Activated CD4-positive, alpha-beta T cell treated with anti-CD3 and anti-CD28 coated beads, Interleukin-2, Interleukin-4, amounts not matched to agents 100 ng/mL and 50 ng/mL, durations not matched to agents 16 hours and 8 hours (primary cell): ENCODE measurements at regions not wholly inside any gene's neighbourhood (a gene's known extent, or its start where the extent isn't known, plus 50 kb on each side); places are given as distances from the start of the nearest gene placed in this dataset.

Source experiments
- DNase-seq: peaks from one replicate; pipeline ENCODE4 v3.0.0-alpha.2; 2020; ENCODE audit warnings: low spot score

DNA sequence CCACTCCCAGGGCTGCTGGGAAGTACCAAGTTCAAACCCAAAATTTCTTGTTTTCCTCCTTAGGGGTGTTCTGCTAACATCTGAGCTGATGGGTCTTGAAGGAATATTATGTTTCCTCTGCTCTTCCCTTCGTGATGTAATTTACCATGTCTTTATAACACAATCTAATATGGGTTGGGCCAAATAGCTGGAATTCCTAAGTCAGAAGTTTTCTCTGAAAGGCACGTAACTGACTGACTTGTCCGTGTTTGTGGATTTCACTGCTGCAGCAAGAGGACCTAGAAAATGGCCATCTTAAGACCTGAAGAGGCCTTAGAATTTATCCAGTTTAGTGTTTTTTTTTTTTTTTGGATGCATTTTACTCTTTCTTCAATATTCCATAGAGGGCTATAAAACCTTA, 256.7 kb downstream of the DCDC2C start:
- no peak for DNase-seq

DNA sequence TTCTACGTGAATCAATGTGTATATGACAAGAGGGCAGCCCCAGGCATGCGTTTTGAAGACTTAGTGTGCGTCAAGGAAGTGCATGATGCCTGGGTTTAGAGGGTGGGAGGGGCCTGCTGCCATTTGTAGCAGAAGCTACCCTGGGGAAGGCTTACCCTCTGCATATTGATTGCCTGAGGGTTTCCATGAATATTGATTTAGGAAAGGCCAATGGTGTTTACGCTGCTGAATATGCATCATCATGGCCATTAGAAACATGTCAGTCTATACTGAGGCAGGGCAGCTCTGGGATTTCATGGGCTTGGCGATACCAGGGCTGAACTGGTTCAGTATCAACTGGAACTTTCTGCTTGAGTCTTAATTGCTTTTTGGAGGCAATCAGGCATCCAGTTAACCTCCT, 259.3 kb downstream of the DCDC2C start:
- DNase-seq: no peak

DNA sequence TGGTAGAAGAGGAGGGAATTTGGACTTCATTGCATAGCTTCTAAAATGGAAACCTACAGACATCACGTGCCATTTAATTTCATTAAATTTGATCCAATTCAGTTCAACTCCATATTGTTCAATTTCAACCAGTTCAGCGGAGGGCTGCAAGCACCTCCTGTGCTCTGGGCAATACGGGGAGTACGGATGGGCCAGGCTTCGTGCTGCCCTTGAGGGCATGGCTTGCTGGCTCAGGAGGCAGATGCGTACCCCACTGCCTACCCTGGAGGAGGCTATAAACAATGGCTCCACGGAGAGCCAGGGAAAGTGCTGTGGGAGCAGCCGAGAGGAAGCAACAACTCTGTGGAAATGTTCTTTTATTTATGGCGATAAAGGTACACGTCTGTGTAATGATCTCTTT, 261.8 kb downstream of the DCDC2C start:
- DNase-seq: no peak

DNA sequence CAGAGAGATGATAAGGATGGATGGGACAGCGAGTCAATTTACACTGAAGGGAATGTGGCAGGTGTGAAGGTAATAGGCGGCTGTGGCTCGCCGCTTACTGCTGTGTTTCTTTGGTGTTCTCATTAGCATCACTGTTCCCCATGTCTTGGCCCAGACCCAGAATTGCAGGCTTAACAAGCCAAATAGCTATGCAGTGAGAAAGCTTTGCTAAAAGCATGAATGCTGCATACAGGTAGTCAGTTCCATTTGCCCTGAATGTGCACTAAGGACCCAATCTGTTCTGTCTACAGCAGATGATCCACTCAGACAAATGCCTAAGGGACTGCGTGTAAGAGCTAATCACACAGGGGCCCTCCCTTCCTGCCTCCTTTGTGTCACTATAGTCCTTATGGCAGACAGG, 262.6 kb downstream of the DCDC2C start:
- no peak for DNase-seq

DNA sequence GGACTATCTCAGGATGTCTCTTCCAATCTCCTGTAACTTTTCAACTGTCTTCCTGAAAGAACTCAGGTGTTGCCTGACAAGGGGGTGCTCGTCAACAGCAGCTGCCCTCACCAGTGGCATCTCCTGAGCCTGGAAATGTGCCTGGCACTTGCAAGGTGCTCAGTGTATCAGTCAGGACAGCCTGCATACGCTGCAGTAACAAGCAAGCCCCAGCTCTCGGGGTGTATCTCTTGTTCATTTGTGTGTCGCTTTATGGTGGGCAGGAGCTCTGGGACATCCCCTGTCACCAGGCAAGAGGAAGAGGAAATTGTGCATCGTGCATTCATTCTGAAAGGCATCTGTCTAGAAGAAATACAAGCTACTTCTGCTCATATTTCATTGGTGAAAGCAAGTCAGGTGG, 263.1 kb downstream of the DCDC2C start:
- DNase-seq: no peak

DNA sequence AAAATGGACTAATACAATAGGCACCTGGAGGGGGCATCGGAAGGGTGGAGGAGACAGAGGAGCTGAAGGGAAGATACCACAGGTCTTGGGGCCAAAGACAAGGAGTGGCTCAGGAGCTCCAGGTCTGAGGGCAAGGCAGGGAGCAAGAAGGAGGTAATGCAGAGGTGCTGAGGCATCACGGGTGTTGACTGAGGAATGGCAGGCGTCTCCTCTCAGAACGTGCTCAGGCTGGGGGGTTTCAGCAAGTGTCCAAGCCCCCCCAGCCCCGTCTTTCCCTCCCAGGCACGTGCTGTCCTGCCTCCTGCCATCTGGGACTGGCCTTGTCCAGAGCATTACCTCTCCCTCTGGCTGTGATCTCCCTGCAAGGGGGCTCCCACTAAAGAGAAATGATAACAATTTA, 265.4 kb downstream of the DCDC2C start:
- DNase-seq: no peak

DNA sequence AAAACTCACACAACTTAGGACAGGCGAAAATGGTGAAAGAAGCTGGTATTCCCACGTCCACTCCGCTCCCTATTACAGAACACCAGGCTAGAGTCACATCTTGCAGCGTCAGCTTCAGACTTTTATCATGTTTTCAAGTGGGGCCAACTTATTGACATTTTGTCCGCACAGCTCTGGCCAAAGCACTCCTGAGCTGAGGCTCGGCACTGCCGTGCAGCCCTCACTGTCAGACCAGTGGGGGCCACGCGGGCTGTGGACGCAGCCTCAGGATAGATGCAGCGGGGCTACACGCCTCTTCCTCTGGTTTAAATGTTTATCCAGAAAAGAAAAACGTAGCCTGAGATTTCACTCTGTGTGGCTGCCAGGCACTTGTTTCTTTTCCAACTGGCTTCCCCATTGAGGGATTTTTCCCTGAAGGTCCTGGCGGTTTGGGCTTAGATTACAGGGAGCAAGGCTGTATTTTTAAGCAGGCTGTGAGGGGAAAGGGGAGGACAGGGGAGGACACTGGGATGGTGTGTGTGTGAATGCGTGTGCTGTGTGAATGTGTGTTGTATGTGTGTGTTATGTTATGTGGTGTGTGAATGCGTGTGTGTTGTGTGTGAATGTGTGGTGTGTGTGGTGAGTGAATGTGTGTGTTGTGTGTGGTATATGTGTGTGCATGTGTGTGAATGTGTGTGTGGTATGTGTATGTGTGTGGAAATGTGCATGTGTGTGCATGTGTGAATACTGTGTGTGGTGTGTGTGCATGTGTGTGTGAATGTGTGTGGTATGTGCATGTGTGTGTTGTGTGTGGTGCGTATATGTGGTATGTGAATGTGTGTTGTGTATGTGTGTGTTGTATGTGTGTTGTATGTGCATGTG, 267.6 kb downstream of the DCDC2C start:
- no peak for DNase-seq

DNA sequence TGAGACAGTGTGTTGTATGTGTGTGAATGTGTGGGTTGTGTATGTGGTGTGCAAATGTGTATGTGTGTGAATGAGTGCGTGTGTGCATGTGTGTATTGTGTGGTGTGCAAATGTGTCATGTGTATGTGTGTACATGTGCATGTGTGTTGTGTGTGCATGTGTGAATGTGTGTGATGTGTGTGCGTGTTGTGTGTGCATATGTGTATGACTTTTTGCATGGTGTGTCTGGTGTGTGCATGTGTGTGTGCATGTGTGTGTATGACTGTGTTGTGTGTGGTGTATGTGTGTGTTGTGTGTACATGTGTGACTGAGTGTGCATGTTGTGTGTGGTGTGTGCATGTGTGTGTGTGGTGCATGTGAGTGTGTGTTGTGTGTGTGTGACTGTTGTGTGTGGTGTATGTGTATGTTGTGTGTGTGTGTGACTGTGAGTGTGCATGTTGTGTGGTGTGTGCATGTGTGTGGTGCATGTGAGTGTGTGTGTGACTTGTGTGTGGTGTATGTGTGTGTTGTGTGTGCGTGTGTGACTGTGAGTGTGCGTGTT, 268.3 kb downstream of the DCDC2C start:
- DNase-seq: no peak

DNA sequence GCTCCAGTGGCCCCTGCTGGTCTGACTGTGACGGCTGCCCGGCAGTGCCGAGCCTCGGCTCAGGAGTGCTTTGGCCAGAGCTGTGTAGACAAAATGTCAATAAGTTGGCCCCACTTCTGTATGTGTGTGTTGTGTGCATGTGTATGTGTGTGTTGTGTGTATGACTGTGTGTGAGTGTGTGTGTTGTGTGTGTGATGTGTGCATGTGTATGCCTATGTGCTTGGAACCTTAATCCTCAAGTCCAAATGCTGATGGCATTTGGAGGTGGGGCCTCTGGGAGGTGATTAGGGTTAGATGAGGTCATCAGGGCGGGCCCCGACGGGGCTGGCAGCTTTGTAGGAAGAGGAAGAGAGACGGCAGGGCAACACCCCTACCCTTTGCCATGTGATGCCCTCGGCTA, 269.0 kb downstream of the DCDC2C start:
- DNase-seq: no peak

DNA sequence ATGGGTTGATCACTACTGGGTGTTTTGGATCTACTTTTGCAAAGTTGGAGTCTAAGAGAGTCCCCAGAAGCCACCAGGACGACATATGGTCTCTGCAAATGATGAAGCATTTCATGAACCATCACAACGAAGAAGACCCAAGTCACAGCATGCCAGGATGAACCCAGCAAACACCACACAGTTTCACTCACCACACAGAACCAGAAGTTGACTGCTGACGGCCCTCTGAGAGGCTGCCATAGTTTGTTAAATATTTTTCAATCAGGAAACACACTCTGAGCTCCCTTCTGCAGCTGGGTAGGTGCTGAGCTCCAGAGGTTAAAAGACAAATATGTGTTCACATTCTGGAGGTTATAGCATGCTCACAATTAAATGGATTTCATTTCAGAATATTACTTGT, 271.4 kb downstream of the DCDC2C start:
- DNase-seq: no peak

DNA sequence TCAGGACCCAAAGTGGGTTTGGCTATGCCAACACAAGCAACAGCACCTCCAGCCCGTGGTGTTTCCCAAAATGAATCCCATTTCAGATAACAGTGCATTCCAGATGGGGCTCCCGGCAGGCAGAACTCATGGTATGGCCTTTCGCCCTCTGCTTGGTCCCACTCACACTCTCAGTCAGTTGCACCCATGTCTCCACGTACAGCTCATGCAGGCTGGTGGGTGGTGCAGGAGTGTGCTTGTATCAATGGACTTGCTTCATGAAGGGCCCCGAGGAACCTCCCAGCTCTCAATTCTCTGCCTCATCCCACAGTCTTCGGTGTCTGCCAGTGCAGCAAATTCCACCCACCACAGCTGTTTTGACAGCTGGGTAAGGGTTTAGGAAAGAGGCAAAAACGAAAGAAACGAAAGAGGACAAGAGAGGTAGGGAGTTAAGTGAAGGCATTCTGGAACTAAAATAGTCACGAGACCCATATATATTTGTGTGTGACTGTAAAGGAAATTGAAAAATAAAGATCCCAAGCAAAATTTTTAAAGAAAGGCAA, 278.1 kb downstream of the DCDC2C start:
- DNase-seq: no peak

DNA sequence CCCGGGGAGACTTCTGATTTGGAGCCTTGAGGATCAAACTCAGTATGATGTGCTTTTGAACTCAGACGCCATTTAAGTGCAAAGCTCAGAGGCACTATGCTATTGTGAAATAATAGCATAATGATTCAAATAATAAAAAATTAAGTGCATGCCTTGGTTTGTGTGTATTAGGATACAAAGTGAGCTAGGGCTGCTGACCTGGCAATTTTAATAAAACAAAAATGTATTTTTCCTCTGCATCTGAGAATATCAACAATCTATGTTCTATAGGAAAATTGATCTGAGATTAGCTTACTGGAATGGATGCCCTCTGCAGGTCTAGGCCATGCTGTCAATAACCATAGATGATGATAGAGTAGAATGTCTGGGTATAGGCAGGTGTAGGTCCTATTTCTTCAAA, 278.8 kb downstream of the DCDC2C start:
- DNase-seq: no peak

DNA sequence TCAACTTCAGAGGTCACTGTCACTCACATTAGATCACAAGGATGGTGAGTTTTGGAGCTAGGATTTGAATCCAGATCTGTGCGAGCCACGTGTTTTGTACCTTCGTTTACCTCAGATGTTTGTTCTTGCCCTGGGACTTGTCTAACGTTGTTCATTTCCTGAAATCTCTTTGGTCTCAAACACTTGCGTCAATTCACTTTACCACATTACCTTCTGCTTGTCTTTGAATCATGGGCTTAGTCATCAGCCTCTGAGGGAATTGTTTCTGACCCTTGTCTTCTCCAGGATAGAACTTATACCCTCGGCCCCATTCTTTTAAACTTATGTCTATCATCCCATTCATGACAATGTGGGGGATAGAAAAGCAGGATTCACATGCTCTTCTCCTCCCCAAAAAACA, 282.7 kb downstream of the DCDC2C start:
- DNase-seq: no peak

DNA sequence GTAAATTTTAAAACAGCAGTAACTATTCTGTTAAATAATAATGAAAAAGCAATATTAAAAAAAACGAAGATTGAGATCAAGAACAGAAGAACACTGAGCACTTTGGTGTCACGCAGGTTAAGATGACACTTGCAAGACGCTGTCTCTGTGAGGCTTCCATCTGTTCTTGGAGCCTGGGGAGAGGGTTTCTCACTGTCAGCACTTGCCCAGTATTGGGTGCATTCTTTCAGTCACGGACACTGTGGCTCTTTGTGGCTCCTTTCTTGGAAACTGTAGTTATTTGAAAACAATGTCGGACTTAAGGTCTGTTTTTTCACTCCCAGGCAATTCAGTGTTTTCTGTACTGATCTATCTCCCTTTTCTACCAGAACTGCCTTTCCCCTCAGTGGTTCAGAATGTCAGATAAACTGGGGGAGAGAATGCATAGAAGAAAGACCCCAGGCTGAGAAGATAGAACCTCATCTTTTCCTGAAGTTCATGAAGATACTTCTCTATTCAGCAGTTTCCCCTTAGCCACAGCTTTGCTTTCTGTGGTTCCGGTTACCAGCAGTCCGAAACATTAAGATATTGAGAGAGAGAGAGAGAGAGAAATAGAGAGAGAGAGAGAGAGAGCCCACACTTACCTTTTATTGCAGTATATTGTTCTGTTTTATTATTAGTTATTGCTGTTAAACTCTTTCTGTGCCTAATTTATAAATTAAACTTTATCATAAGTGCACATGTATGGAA, 283.3 kb downstream of the DCDC2C start:
- DNase-seq: no peak

DNA sequence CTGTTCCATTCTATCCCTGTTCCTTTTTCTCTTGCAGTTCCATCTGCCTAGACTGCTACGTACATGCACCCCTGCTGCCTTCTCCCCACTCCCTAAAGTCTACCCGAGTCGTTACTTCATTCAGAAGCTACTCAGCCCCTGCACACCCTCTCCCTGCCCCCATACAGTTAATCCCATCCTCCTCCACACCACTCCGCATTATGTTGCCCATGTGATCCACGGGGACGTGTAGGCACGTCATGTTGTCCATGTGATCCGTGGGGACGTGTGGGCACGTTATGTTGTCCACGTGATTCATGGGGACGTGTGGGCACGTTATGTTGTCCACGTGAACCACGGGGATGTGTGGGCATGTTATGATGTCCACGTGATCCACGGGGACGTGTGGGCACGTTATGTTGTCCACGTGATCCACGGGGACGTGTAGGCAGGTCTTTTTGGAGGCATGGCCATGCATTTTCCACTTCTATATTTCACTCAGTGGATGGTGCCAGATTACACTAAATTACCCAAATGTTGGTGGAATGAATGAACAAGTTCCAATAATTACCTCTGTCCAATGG, 299.5 kb downstream of the DCDC2C start:
- no peak for DNase-seq

DNA sequence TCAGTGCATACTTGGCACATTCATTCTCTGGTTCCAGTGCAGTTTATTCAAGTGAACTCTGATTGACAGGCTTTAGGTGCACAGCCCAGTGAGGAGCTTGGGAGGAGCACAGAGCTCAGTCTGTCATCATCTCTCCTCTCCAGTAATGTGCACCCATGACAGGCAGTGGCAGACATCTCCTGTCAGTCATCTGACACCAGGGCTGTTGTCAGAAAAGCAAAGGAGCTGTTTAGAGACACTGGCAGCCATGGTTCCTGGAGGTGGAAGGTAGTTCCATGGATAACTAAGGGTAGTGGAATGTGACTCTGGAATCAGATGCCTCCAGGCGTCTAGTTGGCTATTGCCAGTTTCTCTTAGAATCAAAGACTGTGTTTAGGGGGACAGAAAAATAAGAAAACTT, 308.8 kb downstream of the DCDC2C start:
- no peak for DNase-seq

DNA sequence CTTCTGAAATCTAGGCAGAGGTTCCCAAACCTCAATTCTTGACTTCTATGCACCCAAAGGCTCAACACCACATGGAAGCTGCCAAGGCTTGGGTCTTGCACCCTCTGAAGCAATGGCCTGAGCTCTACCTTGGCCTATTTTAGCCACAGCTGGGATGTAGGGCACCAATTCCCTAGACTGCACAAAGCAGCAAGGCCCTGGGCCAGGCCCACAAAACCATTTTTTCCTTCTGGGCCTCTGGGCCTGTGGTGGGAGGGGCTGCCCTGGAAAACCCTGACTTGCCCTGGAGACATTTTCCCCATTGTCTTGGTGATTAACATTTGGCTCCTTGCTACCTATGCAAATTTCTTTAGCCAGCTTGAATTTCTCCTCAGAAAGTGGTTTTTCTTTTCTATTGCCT, 315.2 kb downstream of the DCDC2C start:
- DNase-seq: no peak

DNA sequence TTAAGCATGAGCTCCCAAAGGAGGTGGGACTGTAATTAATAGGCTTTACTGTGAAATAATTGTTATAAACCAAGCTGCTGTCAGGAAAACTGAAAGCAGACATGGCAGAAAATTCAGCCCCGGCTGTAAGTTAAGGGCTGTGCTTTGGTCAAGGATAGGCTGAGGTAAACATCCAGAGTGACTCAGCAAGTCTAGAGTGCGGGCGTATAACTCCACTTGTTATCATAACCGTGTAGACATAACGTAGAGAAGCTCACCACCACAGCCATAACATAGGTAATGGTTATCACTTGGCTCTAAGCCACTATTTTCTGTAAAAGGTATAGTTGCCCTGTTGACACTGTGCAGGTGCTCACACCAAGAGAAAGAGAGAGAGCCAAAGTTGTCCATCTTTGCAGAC, 316.8 kb downstream of the DCDC2C start:
- DNase-seq: no peak

DNA sequence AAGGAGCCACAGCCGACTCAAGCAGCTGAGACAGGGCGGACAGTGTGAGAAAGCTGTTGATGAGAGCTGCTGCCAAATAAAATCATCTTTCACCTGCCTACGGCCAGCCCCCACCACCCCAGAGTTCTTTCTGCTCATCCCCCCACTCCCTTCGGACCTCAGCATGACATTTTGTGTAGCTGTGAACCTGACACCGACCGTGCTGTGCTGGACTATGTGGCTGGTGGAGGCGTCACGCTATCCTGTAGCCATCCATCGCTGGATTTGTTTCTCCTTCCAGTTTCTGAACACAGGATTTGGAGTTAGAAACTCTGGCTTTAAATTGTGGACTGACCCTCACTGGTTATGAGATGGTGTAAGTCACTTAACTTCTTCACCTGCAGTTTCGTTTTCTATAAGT, 317.3 kb downstream of the DCDC2C start:
- no peak for DNase-seq

DNA sequence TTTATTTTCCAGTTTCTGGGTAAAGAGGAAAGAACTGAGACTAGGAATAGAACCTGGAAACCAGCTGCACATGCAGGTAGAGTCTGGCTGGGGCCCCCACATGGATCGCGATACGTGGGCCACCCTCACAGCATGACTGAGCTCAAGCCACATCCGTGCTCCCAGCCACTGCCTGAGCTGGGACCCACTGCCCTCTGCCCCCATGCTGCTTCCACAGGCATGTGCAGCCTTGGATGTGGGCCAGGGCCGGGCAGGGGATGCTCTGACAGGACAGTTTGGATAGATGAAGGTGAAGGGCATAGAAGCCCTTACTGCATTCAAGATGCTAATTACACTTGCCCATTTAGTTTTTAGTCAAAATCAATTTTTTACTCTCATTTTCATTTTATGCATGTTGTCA, 321.2 kb downstream of the DCDC2C start:
- no peak for DNase-seq

DNA sequence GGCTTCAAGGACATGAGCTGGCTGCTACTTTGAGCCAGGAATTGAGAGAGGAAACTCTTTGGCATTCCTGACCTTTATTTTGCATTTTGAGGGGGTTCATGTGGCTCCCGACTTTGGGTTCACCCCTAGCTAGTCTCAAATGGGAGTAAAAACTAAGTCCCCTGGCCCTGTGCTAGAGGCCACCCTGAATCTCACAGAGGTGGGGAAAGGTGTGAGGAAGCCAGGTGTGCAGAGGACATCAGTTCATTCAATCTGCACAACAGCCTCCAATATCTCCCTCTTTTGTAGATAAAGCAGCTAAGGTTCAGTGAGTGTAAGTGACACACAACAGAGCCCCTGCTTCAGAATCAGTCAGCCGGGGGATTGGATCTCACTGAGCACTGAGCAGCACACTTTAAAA, 325.7 kb downstream of the DCDC2C start:
- DNase-seq: no peak

DNA sequence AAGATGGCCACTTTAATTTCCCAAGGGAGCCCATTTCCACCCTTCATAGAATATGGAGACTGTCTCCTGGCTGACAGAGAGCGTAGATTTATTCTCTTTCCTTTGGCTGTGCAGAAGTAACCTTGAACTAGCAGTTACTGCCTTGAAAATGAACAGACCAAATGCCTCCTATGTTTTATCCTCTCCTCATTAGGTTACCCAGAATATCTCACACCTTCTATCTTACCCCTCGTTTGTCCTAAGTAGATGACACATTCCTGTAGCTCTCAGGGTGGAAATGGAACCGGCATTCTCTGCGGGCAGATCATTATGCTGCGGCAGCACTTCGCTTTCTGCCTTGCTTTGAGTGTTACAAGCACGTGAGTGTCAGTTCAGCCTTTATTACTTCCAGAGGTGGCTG, 336.5 kb downstream of the DCDC2C start:
- DNase-seq: no peak
